ENCODE measurements at regions not wholly inside any gene's neighbourhood (a gene's known extent, or its start where the extent isn't known, plus 50 kb on each side); places are given as distances from the start of the nearest gene placed in this dataset.
"Not testable (repeated sequence)": the region's sequence is repeated elsewhere in the genome, so short reads cannot be mapped to it uniquely, and the experiment has no call there.

- no peak for DNase-seq
These were observed 56.4 kb downstream of the FOXF2 start for GRCh38 chr6:1445650-1446330.

- no peak for DNase-seq
These were observed 60.5 kb downstream of the FOXF2 start for GRCh38 chr6:1449896-1450295.

- DNase-seq = no peak
These were observed 63.6 kb downstream of the FOXF2 start for GRCh38 chr6:1453024-1453423.

- not testable (repeated sequence) for DNase-seq
These were observed 67.4 kb downstream of the FOXF2 start for GRCh38 chr6:1456816-1457215.

- DNase-seq = no peak
These were observed 71.8 kb downstream of the FOXF2 start for GRCh38 chr6:1461207-1461606.

GRCh38 chr6:1461736-1462135 is 72.4 kb downstream of the FOXF2 start:
- DNase-seq = no peak

GRCh38 chr6:1463275-1463674 is 73.9 kb downstream of the FOXF2 start:
- DNase-seq = no peak

- no peak for DNase-seq
These were observed 74.5 kb downstream of the FOXF2 start for GRCh38 chr6:1463751-1464426.

GRCh38 chr6:1464781-1465370 is 75.5 kb downstream of the FOXF2 start:
- no peak for DNase-seq

GRCh38 chr6:1468126-1468525 is 78.8 kb downstream of the FOXF2 start:
- DNase-seq = no peak

GRCh38 chr6:1470040-1470439 is 80.7 kb downstream of the FOXF2 start:
- no peak for DNase-seq

GRCh38 chr6:1472643-1473042 is 83.3 kb downstream of the FOXF2 start:
- DNase-seq = no peak

- no peak for DNase-seq
These were observed 83.8 kb downstream of the FOXF2 start for GRCh38 chr6:1473166-1473565.

- DNase-seq = no peak
These were observed 84.2 kb downstream of the FOXF2 start for GRCh38 chr6:1473598-1473997.

- no peak for DNase-seq
These were observed 84.8 kb downstream of the FOXF2 start for GRCh38 chr6:1474205-1474604.

- no peak for DNase-seq
These were observed 85.8 kb downstream of the FOXF2 start for GRCh38 chr6:1475174-1475573.

- DNase-seq = no peak
These were observed 88.2 kb downstream of the FOXF2 start for GRCh38 chr6:1477432-1478090.

- DNase-seq = not testable (repeated sequence)
These were observed 88.9 kb downstream of the FOXF2 start for GRCh38 chr6:1478163-1478826.

- DNase-seq = no peak
These were observed 89.7 kb downstream of the FOXF2 start for GRCh38 chr6:1479095-1479494.

GRCh38 chr6:1479601-1480221 is 90.3 kb downstream of the FOXF2 start:
- no peak for DNase-seq

- no peak for DNase-seq
These were observed 91.9 kb downstream of the FOXF2 start for GRCh38 chr6:1481286-1481685.

- no peak for DNase-seq
These were observed 93.2 kb downstream of the FOXF2 start for GRCh38 chr6:1482381-1483166.

Measured in activated CD8-positive, alpha-beta memory T cell treated with anti-CD3 and anti-CD28 coated beads, Interleukin-2, amount 50 U/mL, for 48 hours (primary cell).